ENCODE measurements at regions not wholly inside any gene's neighbourhood (a gene's known extent, or its start where the extent isn't known, plus 50 kb on each side); places are given as distances from the start of the nearest gene placed in this dataset.

GRCh38 chr5:35363387-35363965 lies 133.2 kb upstream of the PRLR start:
- no peak overlapping the region for H3K9ac ChIP-seq (ENCODE audit: low read length)
- H3K4me3 ChIP-seq (ENCODE audit: low read length), result no peak overlapping the region
- TF ChIP-seq, protein P1, sequence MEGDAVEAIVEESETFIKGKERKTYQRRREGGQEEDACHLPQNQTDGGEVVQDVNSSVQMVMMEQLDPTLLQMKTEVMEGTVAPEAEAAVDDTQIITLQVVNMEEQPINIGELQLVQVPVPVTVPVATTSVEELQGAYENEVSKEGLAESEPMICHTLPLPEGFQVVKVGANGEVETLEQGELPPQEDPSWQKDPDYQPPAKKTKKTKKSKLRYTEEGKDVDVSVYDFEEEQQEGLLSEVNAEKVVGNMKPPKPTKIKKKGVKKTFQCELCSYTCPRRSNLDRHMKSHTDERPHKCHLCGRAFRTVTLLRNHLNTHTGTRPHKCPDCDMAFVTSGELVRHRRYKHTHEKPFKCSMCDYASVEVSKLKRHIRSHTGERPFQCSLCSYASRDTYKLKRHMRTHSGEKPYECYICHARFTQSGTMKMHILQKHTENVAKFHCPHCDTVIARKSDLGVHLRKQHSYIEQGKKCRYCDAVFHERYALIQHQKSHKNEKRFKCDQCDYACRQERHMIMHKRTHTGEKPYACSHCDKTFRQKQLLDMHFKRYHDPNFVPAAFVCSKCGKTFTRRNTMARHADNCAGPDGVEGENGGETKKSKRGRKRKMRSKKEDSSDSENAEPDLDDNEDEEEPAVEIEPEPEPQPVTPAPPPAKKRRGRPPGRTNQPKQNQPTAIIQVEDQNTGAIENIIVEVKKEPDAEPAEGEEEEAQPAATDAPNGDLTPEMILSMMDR (IDR thresholded peaks at IDR 0.05; ENCODE audit: low read length), result no peak
- TF ChIP-seq EZH2 (optimal IDR thresholded peaks at IDR 0.05; ENCODE audit: low read depth, low read length) (no peak), EZH2phosphoT487 (IDR thresholded peaks at IDR 0.05; ENCODE audit: low read length) (no peak)
- H3K27me3 ChIP-seq (replicated peaks; ENCODE audit: insufficient read depth, low read length), result no peaks in the 10 kb centered on the region
- no peaks in the 10 kb centered on the region for H3K79me2 ChIP-seq (ENCODE audit: low read length)
- no peaks in the 10 kb centered on the region for H3K4me1 ChIP-seq (ENCODE audit: low read length)
- H3K9me2 ChIP-seq (replicated peaks; ENCODE audit: insufficient read depth, low read length), result no peaks in the 10 kb centered on the region
- H2AFZ ChIP-seq (ENCODE audit: low read length), result no peak overlapping the region
- no peaks in the 10 kb centered on the region for H3K36me3 ChIP-seq (replicated peaks; ENCODE audit: insufficient read depth, low read length)
- H3K4me2 ChIP-seq (ENCODE audit: low read depth, low read length), result no peak overlapping the region
- H3K27ac ChIP-seq (ENCODE audit: low read length), result no peak overlapping the region
- H3K9me3 ChIP-seq (replicated peaks; ENCODE audit: insufficient read depth, low read length), result no peaks in the 10 kb centered on the region
- H3F3A ChIP-seq (ENCODE audit: insufficient read depth, low read length), result no peaks in the 10 kb centered on the region
- H4K20me1 ChIP-seq (ENCODE audit: insufficient read depth, low read length), result no peaks in the 10 kb centered on the region
- no peak for DNase-seq

DNA sequence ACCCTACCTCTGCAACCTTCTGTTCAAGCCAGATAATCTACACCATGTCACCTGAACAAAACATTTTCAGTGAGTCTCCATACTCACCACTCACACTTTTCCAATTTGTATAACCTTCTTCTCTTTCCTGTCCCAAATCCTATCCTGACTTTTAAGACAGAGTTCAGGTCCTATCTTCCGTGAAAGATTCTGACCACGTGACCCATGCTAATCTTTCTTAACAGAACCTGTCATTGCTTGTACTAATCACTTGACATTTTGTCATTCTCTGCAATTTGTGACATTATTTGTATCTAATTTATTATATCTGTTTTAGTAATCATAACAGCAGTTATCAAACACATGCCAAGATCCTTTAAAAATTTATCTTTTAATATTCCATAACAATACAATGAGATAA lies 132.5 kb upstream of the PRLR start:
- no peaks in the 10 kb centered on the region for H4K20me1 ChIP-seq (ENCODE audit: insufficient read depth, low read length)
- H3K79me2 ChIP-seq (ENCODE audit: low read length), result no peaks in the 10 kb centered on the region
- H3F3A ChIP-seq (ENCODE audit: insufficient read depth, low read length), result no peaks in the 10 kb centered on the region
- H3K4me3 ChIP-seq (ENCODE audit: low read length), result no peak overlapping the region
- no peaks in the 10 kb centered on the region for H3K4me1 ChIP-seq (ENCODE audit: low read length)
- TF ChIP-seq EZH2 (optimal IDR thresholded peaks at IDR 0.05; ENCODE audit: low read depth, low read length), result no peak
- no peak for TF ChIP-seq EZH2phosphoT487 (IDR thresholded peaks at IDR 0.05; ENCODE audit: low read length)
- TF ChIP-seq, protein P1 (IDR thresholded peaks at IDR 0.05; ENCODE audit: low read length), result no peak
- H3K9me3 ChIP-seq (replicated peaks; ENCODE audit: insufficient read depth, low read length), result no peaks in the 10 kb centered on the region
- no peaks in the 10 kb centered on the region for H3K27me3 ChIP-seq (replicated peaks; ENCODE audit: insufficient read depth, low read length)
- no peak overlapping the region for H2AFZ ChIP-seq (ENCODE audit: low read length)
- H3K36me3 ChIP-seq (replicated peaks; ENCODE audit: insufficient read depth, low read length), result no peaks in the 10 kb centered on the region
- H3K9ac ChIP-seq (ENCODE audit: low read length), result no peak overlapping the region
- H3K27ac ChIP-seq (ENCODE audit: low read length), result no peak overlapping the region
- no peaks in the 10 kb centered on the region for H3K9me2 ChIP-seq (replicated peaks; ENCODE audit: insufficient read depth, low read length)
- H3K4me2 ChIP-seq (ENCODE audit: low read depth, low read length), result no peak overlapping the region
- DNase-seq, result no peak

GRCh38 chr5:35360671-35361070 lies 130.4 kb upstream of the PRLR start:
- no peak overlapping the region for H3K9ac ChIP-seq (ENCODE audit: low read length)
- no peaks in the 10 kb centered on the region for H4K20me1 ChIP-seq (ENCODE audit: insufficient read depth, low read length)
- no peak overlapping the region for H3K4me3 ChIP-seq (ENCODE audit: low read length)
- H3K27me3 ChIP-seq (replicated peaks; ENCODE audit: insufficient read depth, low read length), result no peaks in the 10 kb centered on the region
- H3K36me3 ChIP-seq (replicated peaks; ENCODE audit: insufficient read depth, low read length), result no peaks in the 10 kb centered on the region
- TF ChIP-seq, protein P1 (IDR thresholded peaks at IDR 0.05; ENCODE audit: low read length), result no peak
- TF ChIP-seq EZH2phosphoT487 (IDR thresholded peaks at IDR 0.05; ENCODE audit: low read length) (no peak), EZH2 (optimal IDR thresholded peaks at IDR 0.05; ENCODE audit: low read depth, low read length) (no peak)
- no peaks in the 10 kb centered on the region for H3K4me1 ChIP-seq (ENCODE audit: low read length)
- no peaks in the 10 kb centered on the region for H3K9me2 ChIP-seq (replicated peaks; ENCODE audit: insufficient read depth, low read length)
- no peaks in the 10 kb centered on the region for H3F3A ChIP-seq (ENCODE audit: insufficient read depth, low read length)
- no peak for DNase-seq
- H3K9me3 ChIP-seq (replicated peaks; ENCODE audit: insufficient read depth, low read length), result no peaks in the 10 kb centered on the region
- no peak overlapping the region for H2AFZ ChIP-seq (ENCODE audit: low read length)
- no peak overlapping the region for H3K4me2 ChIP-seq (ENCODE audit: low read depth, low read length)
- H3K27ac ChIP-seq (ENCODE audit: low read length), result no peak overlapping the region
- no peaks in the 10 kb centered on the region for H3K79me2 ChIP-seq (ENCODE audit: low read length)
